GM23338 (cell line): ENCODE measurements at regions not wholly inside any gene's neighbourhood (a gene's known extent, or its start where the extent isn't known, plus 50 kb on each side); places are given as distances from the start of the nearest gene placed in this dataset.

ENCODE experiments used
- CREB1 ChIP-seq: fragments of 250-450 bp; sonication (Bioruptor Pico); IDR thresholded peaks from 2 replicates; pipeline ENCODE4 v1.5.0; 2020; ENCODE audit warnings: low read depth, mild to moderate bottlenecking, moderate library complexity
- EZH2 ChIP-seq: fragments of 200-600 bp; sonication (generic); IDR thresholded peaks from one replicate; pipeline ENCODE4 v1.8.0; 2017; ENCODE audit warnings: antibody characterized with exemption, mild to moderate bottlenecking, low read depth; ENCODE audit not compliant: unreplicated experiment
- EZH2phosphoT487 ChIP-seq: fragments of 200-600 bp; sonication (generic); IDR thresholded peaks from one replicate; pipeline ENCODE4 v1.8.1; 2018; ENCODE audit warnings: antibody characterized with exemption; ENCODE audit not compliant: unreplicated experiment
- JUNB ChIP-seq: IDR thresholded peaks from one replicate; pipeline ENCODE4 v1.6.1; 2016; ENCODE audit warnings: antibody characterized with exemption; ENCODE audit not compliant: unreplicated experiment
- POLR2AphosphoS5 ChIP-seq: IDR thresholded peaks from 2 replicates; pipeline ENCODE4 v1.6.1; 2016; ENCODE audit warnings: antibody characterized with exemption, low read depth
- REST ChIP-seq: IDR thresholded peaks from one replicate; pipeline ENCODE4 v1.6.1; 2018; ENCODE audit warnings: antibody characterized with exemption; ENCODE audit not compliant: unreplicated experiment
- STAT1 ChIP-seq: IDR thresholded peaks from one replicate; pipeline ENCODE4 v1.6.1; 2016; ENCODE audit warnings: antibody characterized with exemption; ENCODE audit not compliant: unreplicated experiment
- TF ChIP-seq, protein P1 (sequence below), 2 experiments: fragments of 200-600 bp in 1 of 2; sonication (generic) in 1 of 2; conservative IDR thresholded peaks; 2 replicates each; pipeline versions ENCODE4 v1.5.1 to v1.6.1; 2016 to 2017; ENCODE audit warnings: antibody characterized with exemption in 2 of 2, low read depth in 2 of 2, mild to moderate bottlenecking in 2 of 2, moderate library complexity in 1 of 2

DNA sequence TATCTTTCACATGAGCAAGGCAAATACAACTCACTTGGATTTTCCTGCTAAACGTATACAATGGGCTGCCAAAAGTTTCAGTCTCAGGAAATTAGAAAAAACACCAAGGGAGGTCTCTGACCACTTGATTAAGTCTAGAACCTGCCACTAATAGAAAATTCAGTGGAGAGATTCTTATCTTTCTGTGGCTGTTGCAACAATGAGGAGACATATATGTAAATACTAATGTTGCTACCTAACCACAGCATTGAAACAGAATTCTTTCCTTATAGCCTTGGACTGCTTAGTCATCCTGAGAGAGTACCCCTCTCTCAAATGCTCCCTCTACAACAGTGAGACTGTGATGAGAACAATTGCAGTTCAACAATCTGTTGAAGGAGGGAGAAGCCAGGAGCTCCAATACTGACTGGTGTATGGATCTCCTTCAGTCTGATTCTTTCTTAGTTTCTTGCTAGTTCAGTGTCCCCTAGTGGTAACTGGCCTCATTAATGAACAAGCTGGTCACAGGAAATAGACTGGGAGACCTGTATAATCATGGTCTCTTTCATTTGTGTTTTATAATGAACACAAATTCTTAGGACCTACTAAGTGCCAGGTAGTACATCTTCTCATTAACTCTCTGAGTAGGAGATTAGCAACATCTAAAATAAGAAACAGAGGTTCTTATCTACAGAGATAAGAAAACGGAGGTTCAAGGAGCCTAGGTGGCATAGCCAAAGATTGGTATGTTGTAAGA lies 164.5 kb downstream of the SLC38A4 start:
- TF ChIP-seq REST: no peak
- TF ChIP-seq, protein P1, sequence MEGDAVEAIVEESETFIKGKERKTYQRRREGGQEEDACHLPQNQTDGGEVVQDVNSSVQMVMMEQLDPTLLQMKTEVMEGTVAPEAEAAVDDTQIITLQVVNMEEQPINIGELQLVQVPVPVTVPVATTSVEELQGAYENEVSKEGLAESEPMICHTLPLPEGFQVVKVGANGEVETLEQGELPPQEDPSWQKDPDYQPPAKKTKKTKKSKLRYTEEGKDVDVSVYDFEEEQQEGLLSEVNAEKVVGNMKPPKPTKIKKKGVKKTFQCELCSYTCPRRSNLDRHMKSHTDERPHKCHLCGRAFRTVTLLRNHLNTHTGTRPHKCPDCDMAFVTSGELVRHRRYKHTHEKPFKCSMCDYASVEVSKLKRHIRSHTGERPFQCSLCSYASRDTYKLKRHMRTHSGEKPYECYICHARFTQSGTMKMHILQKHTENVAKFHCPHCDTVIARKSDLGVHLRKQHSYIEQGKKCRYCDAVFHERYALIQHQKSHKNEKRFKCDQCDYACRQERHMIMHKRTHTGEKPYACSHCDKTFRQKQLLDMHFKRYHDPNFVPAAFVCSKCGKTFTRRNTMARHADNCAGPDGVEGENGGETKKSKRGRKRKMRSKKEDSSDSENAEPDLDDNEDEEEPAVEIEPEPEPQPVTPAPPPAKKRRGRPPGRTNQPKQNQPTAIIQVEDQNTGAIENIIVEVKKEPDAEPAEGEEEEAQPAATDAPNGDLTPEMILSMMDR (conservative IDR thresholded peaks at IDR 0.05; ENCODE audit: low read depth in 2 of 2): peak; percentile 79 to 81
- no peak for TF ChIP-seq EZH2phosphoT487
- TF ChIP-seq CREB1 (CRISPR knock-in tag): no peak
- no peak for TF ChIP-seq EZH2
- TF ChIP-seq POLR2AphosphoS5: no peak
- TF ChIP-seq JUNB: no peak
- TF ChIP-seq STAT1: no peak
